BLaER1 treated with 17β-estradiol and CSF1 and Interleukin-3, amounts not matched to agents 10 nM and 100 nM (cell line): ENCODE measurements at regions not wholly inside any gene's neighbourhood (a gene's known extent, or its start where the extent isn't known, plus 50 kb on each side); places are given as distances from the start of the nearest gene placed in this dataset.
A peak's percentile ranks its signal among the peaks of the same experiment; 100 is the strongest.
"Not testable (repeated sequence)": the region's sequence is repeated elsewhere in the genome, so short reads cannot be mapped to it uniquely, and the experiment has no call there.

ENCODE experiments used
- H3K27ac ChIP-seq, 11 experiments: shearing (Covaris generic); formaldehyde crosslinking; 2 replicates each; pipeline ENCODE4 v1.8.1; 2022
- H3K27me3 ChIP-seq, 11 experiments: shearing (Covaris generic); formaldehyde crosslinking; 2 replicates each; pipeline ENCODE4 v1.8.1; 2022
- H3K36me3 ChIP-seq, 11 experiments: shearing (Covaris generic); formaldehyde crosslinking; 2 replicates each; pipeline ENCODE4 v1.8.1; 2022
- H3K4me1 ChIP-seq, 10 experiments: shearing (Covaris generic); formaldehyde crosslinking; 2 replicates each; pipeline ENCODE4 v1.8.1; 2022
- H3K4me2 ChIP-seq, 11 experiments: shearing (Covaris generic); formaldehyde crosslinking; 2 replicates each; pipeline ENCODE4 v1.8.1; 2022
- H3K4me3 ChIP-seq, 10 experiments: shearing (Covaris generic); formaldehyde crosslinking; 2 replicates each; pipeline ENCODE4 v1.8.1; 2022
- H3K9ac ChIP-seq, 11 experiments: shearing (Covaris generic); formaldehyde crosslinking; 2 replicates each; pipeline ENCODE4 v1.8.1; 2022
- H3K9me3 ChIP-seq, 11 experiments: shearing (Covaris generic); formaldehyde crosslinking; replicated peaks in 1 of 11; 2 replicates each; pipeline ENCODE4 v1.8.1; 2022
- H4K20me1 ChIP-seq, 11 experiments: shearing (Covaris generic); formaldehyde crosslinking; 2 replicates each; pipeline ENCODE4 v1.8.1; 2022
- Cebpa-rat ChIP-seq, 11 experiments: shearing (Covaris generic); IDR thresholded peaks; 2 replicates each; pipeline ENCODE4 v1.8.1; 2022

DNA sequence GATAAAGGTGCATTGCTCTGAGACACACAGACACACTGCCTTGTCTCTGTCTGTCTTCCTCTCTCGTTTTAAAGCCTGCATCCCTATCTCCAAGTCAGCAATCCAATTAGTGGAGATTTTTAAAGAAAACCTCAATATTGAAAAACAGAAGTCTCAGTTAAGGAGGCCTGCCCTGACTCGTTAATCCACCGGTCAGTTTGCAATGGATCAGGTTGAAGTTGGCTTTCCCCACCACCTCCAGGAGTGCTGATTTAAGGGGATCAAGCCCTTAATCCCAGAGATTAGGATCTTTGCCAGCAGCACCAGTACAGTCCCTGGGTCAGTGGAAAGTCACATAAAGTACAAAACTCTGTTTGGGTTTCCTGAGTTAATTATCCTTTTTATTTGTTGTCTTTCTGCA lies 271.1 kb upstream of the ASIC2 start:
- H3K9me3 ChIP-seq: peaks cover under 1 to 10% (median 3%) of the 10 kb centered on the region in 11 experiments; a peak in 19 of 22 replicates
- no peak overlapping the region for H3K4me2 ChIP-seq
- peaks cover 22 to 36% (median 35%) of the 10 kb centered on the region in 10 experiments for H3K4me1 ChIP-seq
- no peak for TF ChIP-seq Cebpa-rat (IDR thresholded peaks at IDR 0.05)
- H3K9ac ChIP-seq: no peak overlapping the region
- no peak overlapping the region for H3K27ac ChIP-seq
- H3K27me3 ChIP-seq: no peaks in the 10 kb centered on the region
- H3K36me3 ChIP-seq: no peaks in the 10 kb centered on the region
- no peak overlapping the region for H3K4me3 ChIP-seq
- H4K20me1 ChIP-seq: no peaks in the 10 kb centered on the region

DNA sequence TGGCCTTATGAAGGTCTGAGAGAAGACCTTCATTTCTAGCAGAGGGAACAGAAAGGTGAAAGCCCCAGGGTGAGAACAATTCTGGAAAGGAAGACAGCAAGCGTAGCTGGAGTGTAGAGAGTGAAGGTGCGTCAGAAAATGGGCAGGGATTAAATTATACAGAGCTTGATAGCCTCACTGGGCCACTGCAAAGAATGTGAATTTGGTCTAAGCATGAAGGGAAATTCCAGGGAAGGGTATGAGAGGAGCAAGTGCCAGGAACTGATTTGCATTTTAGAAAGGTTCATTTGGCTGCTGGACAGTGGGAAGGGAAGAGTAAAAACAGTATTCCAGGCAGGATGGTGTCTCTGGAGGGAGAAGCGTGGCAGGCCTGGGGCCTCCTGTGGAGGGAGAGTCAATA lies 274.1 kb upstream of the ASIC2 start:
- Histone ChIP-seq H3K9me3 (0 out of 22 replicates have a peak, but pooled peaks cover 0 to 8% (median 0%) of the 10 kb centered on the region in 11 experiments), H3K27ac (no peak overlapping the region), H3K4me3 (no peak overlapping the region), H3K4me2 (no peak overlapping the region), H3K36me3 (no peaks in the 10 kb centered on the region), H4K20me1 (no peaks in the 10 kb centered on the region), H3K27me3 (no peaks in the 10 kb centered on the region), H3K9ac (no peak overlapping the region), H3K4me1 (peaks cover 0 to 9% (median 7%) of the 10 kb centered on the region in 10 experiments; a peak in 15 of 20 replicates)
- no peak for TF ChIP-seq Cebpa-rat (IDR thresholded peaks at IDR 0.05)

DNA sequence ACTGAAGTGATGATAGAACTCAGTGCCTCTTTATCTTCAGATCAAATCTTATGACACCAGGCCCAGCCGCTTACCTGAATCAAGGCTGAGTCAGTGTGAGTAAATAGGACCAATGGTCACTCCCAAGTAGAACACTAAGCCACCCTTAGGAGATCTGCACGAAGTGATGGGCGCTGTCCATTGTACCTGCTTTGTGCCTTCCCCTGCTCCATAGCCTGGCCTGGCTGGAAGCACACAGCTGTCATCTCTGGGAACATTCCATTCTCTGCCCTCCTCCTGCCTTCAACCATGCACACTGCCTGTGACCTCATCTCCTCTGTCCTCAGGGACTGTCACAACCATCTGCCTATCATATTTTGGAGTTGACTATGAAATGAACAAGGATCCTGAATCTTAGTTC lies 279.5 kb upstream of the ASIC2 start:
- Histone ChIP-seq H3K36me3 (no peaks in the 10 kb centered on the region), H3K27ac (no peak overlapping the region), H3K9ac (no peak overlapping the region), H3K9me3 (no peaks in the 10 kb centered on the region), H4K20me1 (no peaks in the 10 kb centered on the region), H3K4me1 (peaks cover 0 to 13% (median 5%) of the 10 kb centered on the region in 10 experiments; a peak in 8 of 20 replicates), H3K4me2 (no peak overlapping the region), H3K27me3 (no peaks in the 10 kb centered on the region), H3K4me3 (no peak overlapping the region)
- no peak for TF ChIP-seq Cebpa-rat (IDR thresholded peaks at IDR 0.05)

GRCh38 chr17:33574942-33575445 lies 281.9 kb upstream of the ASIC2 start:
- Histone ChIP-seq H3K4me3 (no peak overlapping the region), H3K4me1 (peaks cover 0 to 13% (median 5%) of the 10 kb centered on the region in 10 experiments; a peak in 8 of 20 replicates), H4K20me1 (no peaks in the 10 kb centered on the region), H3K4me2 (peak overlapping the region in 6 of 11 experiments; percentile 19 to 47 (median 36); a peak in 7 of 22 replicates), H3K9ac (no peak overlapping the region), H3K9me3 (peaks cover 0 to 9% (median 0%) of the 10 kb centered on the region in 11 experiments; a peak in 7 of 22 replicates), H3K27me3 (no peaks in the 10 kb centered on the region), H3K27ac (no peak overlapping the region), H3K36me3 (no peaks in the 10 kb centered on the region)
- no peak for TF ChIP-seq Cebpa-rat (IDR thresholded peaks at IDR 0.05)

DNA sequence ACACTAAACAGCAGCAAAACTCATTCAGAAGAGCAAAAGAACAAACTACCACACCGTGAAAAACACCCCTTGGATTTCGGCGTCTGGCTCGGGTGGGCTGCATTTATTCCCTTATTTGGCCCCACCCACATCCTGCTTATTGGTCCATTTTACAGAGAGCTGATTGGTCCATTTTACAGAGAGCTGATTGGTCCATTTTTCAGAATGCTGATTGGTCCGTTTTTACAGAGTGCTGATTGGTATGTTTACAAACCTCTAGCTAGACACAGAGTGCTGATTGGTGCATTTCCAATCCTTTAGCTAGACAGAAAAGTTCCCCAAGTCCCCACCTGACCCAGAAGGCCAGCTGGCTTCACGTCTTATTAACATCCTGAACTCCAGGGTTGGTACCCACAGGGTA lies 286.6 kb upstream of the ASIC2 start:
- H3K9me3 ChIP-seq: peaks cover 0 to 13% (median 0%) of the 10 kb centered on the region in 11 experiments; a peak in 7 of 22 replicates
- H4K20me1 ChIP-seq, H3K4me3 ChIP-seq, H3K27me3 ChIP-seq, H3K36me3 ChIP-seq, H3K27ac ChIP-seq, H3K4me2 ChIP-seq, H3K9ac ChIP-seq, H3K4me1 ChIP-seq: not testable (repeated sequence)

- Histone ChIP-seq H3K4me2 (no peak overlapping the region), H3K9me3 (peaks cover 0 to 13% (median 0%) of the 10 kb centered on the region in 11 experiments; a peak in 7 of 22 replicates), H3K36me3 (no peaks in the 10 kb centered on the region), H3K4me3 (no peak overlapping the region), H3K27ac (no peak overlapping the region), H3K4me1 (no peaks in the 10 kb centered on the region), H3K27me3 (no peaks in the 10 kb centered on the region), H4K20me1 (no peaks in the 10 kb centered on the region), H3K9ac (no peak overlapping the region)
- no peak for TF ChIP-seq Cebpa-rat (IDR thresholded peaks at IDR 0.05)
These were observed 287.1 kb upstream of the ASIC2 start for GRCh38 chr17:33580215-33580614.

DNA sequence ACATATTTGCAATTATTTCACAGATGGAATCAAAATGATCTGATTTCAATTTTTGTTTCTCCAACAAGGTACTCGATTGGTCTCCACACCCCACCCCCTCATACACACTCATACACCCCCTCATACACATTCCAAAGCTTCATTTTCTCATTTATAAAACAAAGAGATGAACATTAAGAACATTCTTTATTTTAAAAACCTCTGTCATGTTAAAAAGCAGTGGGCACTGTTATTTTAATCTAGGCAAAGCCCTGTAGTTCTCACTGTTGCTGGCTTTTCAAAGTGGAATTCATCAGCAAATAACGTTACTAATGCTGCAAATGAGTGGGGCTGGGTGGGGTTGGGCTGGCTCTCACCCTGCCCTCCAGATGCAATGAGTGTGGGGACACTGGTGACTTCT lies 289.6 kb upstream of the ASIC2 start:
- H3K4me1 ChIP-seq: no peaks in the 10 kb centered on the region
- no peak overlapping the region for H3K27ac ChIP-seq
- no peaks in the 10 kb centered on the region for H3K27me3 ChIP-seq
- peaks cover 0 to 13% (median 0%) of the 10 kb centered on the region in 11 experiments; a peak in 7 of 22 replicates for H3K9me3 ChIP-seq
- H3K36me3 ChIP-seq: no peaks in the 10 kb centered on the region
- no peak for TF ChIP-seq Cebpa-rat (IDR thresholded peaks at IDR 0.05)
- H3K4me3 ChIP-seq: no peak overlapping the region
- H4K20me1 ChIP-seq: no peaks in the 10 kb centered on the region
- H3K9ac ChIP-seq: no peak overlapping the region
- H3K4me2 ChIP-seq: no peak overlapping the region

GRCh38 chr17:33583518-33584417 lies 290.7 kb upstream of the ASIC2 start:
- Histone ChIP-seq H3K4me1 (no peaks in the 10 kb centered on the region), H3K27me3 (no peaks in the 10 kb centered on the region), H3K4me3 (no peak overlapping the region), H3K27ac (no peak overlapping the region), H3K9me3 (peaks cover 0 to 13% (median 0%) of the 10 kb centered on the region in 11 experiments; a peak in 7 of 22 replicates), H3K4me2 (no peak overlapping the region), H3K36me3 (no peaks in the 10 kb centered on the region), H4K20me1 (no peaks in the 10 kb centered on the region), H3K9ac (no peak overlapping the region)
- no peak for TF ChIP-seq Cebpa-rat (IDR thresholded peaks at IDR 0.05)

DNA sequence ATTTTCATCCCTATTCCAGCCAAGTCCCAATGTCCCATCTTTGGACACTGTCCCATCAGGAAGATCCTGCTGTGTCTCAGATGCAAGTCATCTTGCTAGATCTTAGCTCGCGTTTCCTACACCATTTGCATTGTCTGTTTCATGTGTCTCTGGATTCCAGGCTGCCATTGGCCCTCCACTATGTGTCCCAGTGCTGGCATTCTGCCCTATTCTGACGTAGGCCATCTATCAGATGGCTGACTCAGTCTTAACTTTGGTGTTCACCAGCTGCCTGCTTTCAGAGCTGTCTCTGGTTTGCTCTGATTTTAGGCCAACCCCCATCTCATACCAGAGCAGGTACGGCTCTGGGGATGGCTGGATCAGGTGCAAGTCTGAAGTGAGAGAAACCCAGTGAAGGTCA lies 300.9 kb upstream of the ASIC2 start:
- no peak for TF ChIP-seq Cebpa-rat (IDR thresholded peaks at IDR 0.05)
- Histone ChIP-seq H4K20me1 (no peaks in the 10 kb centered on the region; a peak in 1 of 22 replicates), H3K27ac (no peak overlapping the region), H3K9ac (no peak overlapping the region), H3K9me3 (no peaks in the 10 kb centered on the region), H3K36me3 (no peaks in the 10 kb centered on the region), H3K4me2 (no peak overlapping the region), H3K27me3 (no peaks in the 10 kb centered on the region), H3K4me3 (no peak overlapping the region), H3K4me1 (no peaks in the 10 kb centered on the region)
